B cell (primary cell): ENCODE measurements at regions not wholly inside any gene's neighbourhood (a gene's known extent, or its start where the extent isn't known, plus 50 kb on each side); places are given as distances from the start of the nearest gene placed in this dataset.

Experiments
- ATAC-seq: fragments of 200-7000 bp; cut with Tn5 transposase; one replicate; pipeline ENCODE4 v1.10.0; 2021; ENCODE audit warnings: low read depth, mild to moderate bottlenecking, moderate number of reproducible peaks, moderate library complexity
- CTCF ChIA-PET: fragments of 350-600 bp; sonication (Branson Sonifier 250); formaldehyde crosslinking; loops from one replicate; lab custom pipeline; 2021; ENCODE audit warnings: antibody characterized with exemption, inconsistent platforms; lab: Charles Lee
- POLR2A ChIA-PET: fragments of 350-600 bp; sonication (Branson Sonifier 250); formaldehyde crosslinking; loops from one replicate; lab custom pipeline; 2021; ENCODE audit warnings: antibody characterized with exemption; lab: Charles Lee
- DNase-seq: peaks from one replicate; pipeline ENCODE4 v3.0.0; 2013
- H2AFZ ChIP-seq: 2 replicates; pipeline ENCODE4 v1.6.1; 2012; ENCODE audit warnings: mild to moderate bottlenecking, low read depth, low read length; ENCODE audit not compliant: insufficient read depth, poor library complexity, severe bottlenecking
- H3K27ac ChIP-seq, 2 donors: 1 replicate in 1 of 2; 2 replicates in 1 of 2; pipeline ENCODE4 v1.5.1; 2012 to 2013; ENCODE audit warnings: low read length in 2 of 2, mild to moderate bottlenecking in 2 of 2, moderate library complexity in 1 of 2
- H3K27me3 ChIP-seq, 4 experiments: fragments of 200-600 bp in 1 of 4; sonication (generic) in 1 of 4; replicated peaks in 1 of 4; 1 replicate in 2 of 4; 2 replicates in 2 of 4; pipeline versions ENCODE4 v1.6.1 to v1.7.0; 2013 to 2016; ENCODE audit warnings: low read length in 3 of 4, mild to moderate bottlenecking in 2 of 4, mixed read lengths in 1 of 4, moderate library complexity in 1 of 4; ENCODE audit not compliant: insufficient read depth in 4 of 4, control insufficient read depth in 3 of 4; ENCODE audit errors: control extremely low read depth in 1 of 4
- H3K36me3 ChIP-seq, 2 experiments: replicated peaks in 1 of 2; 1 replicate in 1 of 2; 2 replicates in 1 of 2; pipeline versions ENCODE4 v1.6.1 to v1.7.1; 2013; ENCODE audit warnings: low read length in 1 of 2; ENCODE audit not compliant: insufficient read depth in 2 of 2, control insufficient read depth in 1 of 2; ENCODE audit errors: control extremely low read depth in 1 of 2, extremely low read depth in 1 of 2
- H3K4me1 ChIP-seq, 2 donors: fragments of 200-600 bp in 1 of 2; sonication (generic) in 1 of 2; 1 replicate in 1 of 2; 2 replicates in 1 of 2; pipeline versions ENCODE4 v1.5.1 to v1.6.1; 2013 to 2017; ENCODE audit warnings: low read length in 2 of 2; ENCODE audit not compliant: control insufficient read depth in 2 of 2, insufficient read depth in 2 of 2
- H3K4me2 ChIP-seq: replicated peaks from 2 replicates; pipeline ENCODE3; 2012; ENCODE audit warnings: mild to moderate bottlenecking, low read depth, low read length; ENCODE audit not compliant: poor library complexity, severe bottlenecking
- H3K4me3 ChIP-seq, 5 experiments: fragments of 200-600 bp in 1 of 5; sonication (generic) in 1 of 5; 1 replicate in 3 of 5; 2 replicates in 2 of 5; pipeline versions ENCODE4 v1.5.1 to v1.7.0; 2011 to 2016; ENCODE audit warnings: low read length in 4 of 5, mild to moderate bottlenecking in 4 of 5, low read depth in 2 of 5, control low read depth in 1 of 5, moderate library complexity in 1 of 5; ENCODE audit not compliant: insufficient read depth in 1 of 5; ENCODE audit errors: control extremely low read depth in 1 of 5, extremely low read depth in 1 of 5
- H3K79me2 ChIP-seq: fragments of 200-600 bp; sonication (generic); one replicate; pipeline ENCODE4 v1.6.0; 2016; ENCODE audit warnings: low read length; ENCODE audit not compliant: control insufficient read depth, insufficient read depth
- H3K9ac ChIP-seq: fragments of 200-600 bp; sonication (generic); 2 replicates; pipeline ENCODE4 v1.6.1; 2017; ENCODE audit warnings: mild to moderate bottlenecking, low read length, moderate library complexity
- H3K9me3 ChIP-seq, 3 donors: one replicate each; pipeline versions ENCODE4 v1.6.1 to v1.7.1; 2013; ENCODE audit warnings: low read length in 2 of 3; ENCODE audit not compliant: control insufficient read depth in 2 of 3, insufficient read depth in 1 of 3; ENCODE audit errors: control extremely low read depth in 1 of 3
- H4K20me1 ChIP-seq: 2 replicates; pipeline ENCODE4 v1.6.0; 2012; ENCODE audit warnings: mild to moderate bottlenecking, low read length; ENCODE audit not compliant: insufficient read depth, control insufficient read depth, poor library complexity, severe bottlenecking
- H3K27ac Mint-ChIP-seq: one replicate; pipeline ENCODE4 v1.8.0; 2021; ENCODE audit warnings: mixed read lengths
- H3K27me3 Mint-ChIP-seq: one replicate; pipeline ENCODE4 v1.8.0; 2021; ENCODE audit warnings: mixed read lengths
- H3K4me1 Mint-ChIP-seq: one replicate; pipeline ENCODE4 v1.8.0; 2021; ENCODE audit warnings: mixed read lengths
- H3K4me3 Mint-ChIP-seq: one replicate; pipeline ENCODE4 v1.8.0; 2021; ENCODE audit warnings: mixed read lengths
- H3K9me3 Mint-ChIP-seq: one replicate; pipeline ENCODE4 v1.8.0; 2022; ENCODE audit warnings: mixed read lengths; ENCODE audit not compliant: insufficient read depth
- CTCF ChIP-seq: fragments of 200-600 bp; IDR thresholded peaks from one replicate; pipeline ENCODE4 v1.8.0; 2022; ENCODE audit warnings: antibody characterized with exemption, mild to moderate bottlenecking
- EZH2 ChIP-seq: IDR thresholded peaks from 2 replicates; pipeline ENCODE4 v1.6.1; 2012; ENCODE audit warnings: borderline replicate concordance, low read depth, mild to moderate bottlenecking, moderate library complexity, low read length; ENCODE audit not compliant: insufficient read depth, poor library complexity, severe bottlenecking
- WGBS: methylation state at CpG from one replicate; pipeline ENCODE4 v1.1.5; 2013; ENCODE audit warnings: missing lambda C conversion rate; ENCODE audit not compliant: insufficient coverage; 5-methylcytosine and 5-hydroxymethylcytosine counted together
- intact Hi-C: fragments of 100-400 bp; cut with micrococcal nuclease; formaldehyde crosslinking; loops from one replicate; pipeline ENCODE4 v1.10.0; 2022

- Mint-ChIP-seq H3K9me3 (no peaks in the 10 kb centered on the region), H3K27me3 (peaks cover 4% of the 10 kb centered on the region), H3K4me3 (no peak overlapping the region), H3K27ac (no peak overlapping the region), H3K4me1 (no peaks in the 10 kb centered on the region)
- Histone ChIP-seq H3K4me1 (no peaks in the 10 kb centered on the region), H3K4me2 (no peak overlapping the region), H2AFZ (no peak overlapping the region), H3K9me3 (peaks cover 0 to 6% (median 5%) of the 10 kb centered on the region in 3 donors), H3K36me3 (no peaks in the 10 kb centered on the region), H4K20me1 (no peaks in the 10 kb centered on the region), H3K4me3 (no peak overlapping the region), H3K27me3 (peaks cover 0 to 3% (median 0%) of the 10 kb centered on the region in 4 experiments), H3K27ac (no peak overlapping the region), H3K79me2 (no peaks in the 10 kb centered on the region), H3K9ac (no peak overlapping the region)
- TF ChIP-seq EZH2 (no peak), CTCF (no peak)
- ChIA-PET POLR2A (no interaction called here), CTCF (no interaction called here)
- no peak for ATAC-seq
- DNase-seq, result no peak
- intact Hi-C loops, result no loop called here
- WGBS, result 100% methylated on average over 1 of the region's 2 CpGs
These were observed 376.8 kb downstream of the PCNX1 start for GRCh38 chr14:71284048-71284447.

DNA sequence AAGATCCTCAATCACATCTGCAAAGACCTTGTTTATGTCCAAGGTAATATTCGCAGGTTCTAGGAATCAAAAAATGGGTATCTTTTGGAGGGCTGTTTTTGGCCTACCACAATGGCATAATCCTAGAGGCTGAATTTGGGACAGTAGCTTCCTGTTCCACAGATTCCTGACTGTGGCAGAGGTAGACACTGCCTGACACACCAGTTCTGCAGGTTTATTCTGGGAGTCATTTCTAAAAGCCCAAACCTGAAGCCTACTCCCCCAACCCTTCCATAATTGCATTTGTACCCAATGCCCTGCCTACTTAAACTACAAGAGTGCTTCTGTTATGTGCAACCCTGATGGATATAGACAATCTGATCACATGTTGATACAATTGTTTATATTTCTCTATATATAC is 378.9 kb downstream of the PCNX1 start:
- no peaks in the 10 kb centered on the region for H3K9me3 Mint-ChIP-seq
- WGBS, result no CpG with 5 or more reads among the region's 1 CpG
- intact Hi-C loops, result no loop called here
- peaks cover 9% of the 10 kb centered on the region for H3K4me1 Mint-ChIP-seq
- no peak overlapping the region for H3K27ac Mint-ChIP-seq
- H3K4me3 ChIP-seq, result no peak overlapping the region
- ATAC-seq (no peak), DNase-seq (no peak)
- H4K20me1 ChIP-seq, result no peaks in the 10 kb centered on the region
- H3K79me2 ChIP-seq, result no peaks in the 10 kb centered on the region
- ChIA-PET CTCF (no interaction called here), POLR2A (no interaction called here)
- peaks cover 3 to 12% of the 10 kb centered on the region in 2 donors for H3K4me1 ChIP-seq
- no peak overlapping the region for H3K27ac ChIP-seq
- H3K9me3 ChIP-seq, result peaks cover 0 to 6% (median 5%) of the 10 kb centered on the region in 3 donors
- H3K4me3 Mint-ChIP-seq, result no peak overlapping the region
- no peak overlapping the region for H3K4me2 ChIP-seq
- H3K27me3 Mint-ChIP-seq, result no peaks in the 10 kb centered on the region
- no peak overlapping the region for H2AFZ ChIP-seq
- H3K36me3 ChIP-seq, result no peaks in the 10 kb centered on the region
- TF ChIP-seq CTCF (no peak), EZH2 (no peak)
- no peak overlapping the region for H3K9ac ChIP-seq
- peaks cover 0 to 3% (median 0%) of the 10 kb centered on the region in 4 experiments for H3K27me3 ChIP-seq
